Keratinocyte (primary cell): ENCODE measurements at regions not wholly inside any gene's neighbourhood (a gene's known extent, or its start where the extent isn't known, plus 50 kb on each side); places are given as distances from the start of the nearest gene placed in this dataset.

Source experiments
- EZH2 ChIP-seq: IDR thresholded peaks from one replicate; pipeline ENCODE4 v1.6.1; 2012; ENCODE audit warnings: inconsistent platforms, mild to moderate bottlenecking, low read length, moderate library complexity
- TF ChIP-seq, protein P1 (sequence below), 3 experiments: IDR thresholded peaks in 1 of 3; conservative IDR thresholded peaks in 1 of 3; optimal IDR thresholded peaks in 1 of 3; 2 replicates in 2 of 3; 3 replicates in 1 of 3; pipeline versions ENCODE3 to v1.5.1; 2011; ENCODE audit warnings: low read length in 3 of 3, mild to moderate bottlenecking in 3 of 3, moderate library complexity in 2 of 3, control low read depth in 1 of 3, inconsistent platforms in 1 of 3; ENCODE audit not compliant: insufficient read depth in 2 of 3; ENCODE audit errors: extremely low read depth in 1 of 3

DNA sequence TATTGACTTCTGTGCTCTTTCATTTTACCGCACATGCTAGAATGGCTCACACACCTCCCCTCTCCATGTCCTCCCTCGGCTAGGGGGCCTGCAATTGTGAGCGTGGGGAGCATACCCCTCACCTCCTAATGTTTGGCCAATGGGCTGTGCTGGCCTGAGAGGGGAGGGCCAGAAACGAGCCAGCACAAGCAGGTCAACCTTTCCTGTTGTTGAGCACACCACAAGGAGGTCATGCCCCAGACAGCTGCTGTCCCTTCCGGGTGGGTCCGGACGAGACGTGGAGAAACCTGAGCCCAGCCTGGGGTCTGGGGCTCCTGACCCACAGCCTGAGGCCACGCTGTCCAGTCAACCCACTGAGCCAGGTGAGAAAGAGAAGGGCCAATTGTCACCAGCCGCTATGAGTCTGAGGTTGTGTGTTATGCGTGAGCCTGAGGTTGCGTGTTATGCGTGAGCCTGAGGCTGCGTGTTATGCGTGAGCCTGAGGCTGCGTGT is 77.4 kb downstream of the TTLL2 start:
- TF ChIP-seq, protein P1, sequence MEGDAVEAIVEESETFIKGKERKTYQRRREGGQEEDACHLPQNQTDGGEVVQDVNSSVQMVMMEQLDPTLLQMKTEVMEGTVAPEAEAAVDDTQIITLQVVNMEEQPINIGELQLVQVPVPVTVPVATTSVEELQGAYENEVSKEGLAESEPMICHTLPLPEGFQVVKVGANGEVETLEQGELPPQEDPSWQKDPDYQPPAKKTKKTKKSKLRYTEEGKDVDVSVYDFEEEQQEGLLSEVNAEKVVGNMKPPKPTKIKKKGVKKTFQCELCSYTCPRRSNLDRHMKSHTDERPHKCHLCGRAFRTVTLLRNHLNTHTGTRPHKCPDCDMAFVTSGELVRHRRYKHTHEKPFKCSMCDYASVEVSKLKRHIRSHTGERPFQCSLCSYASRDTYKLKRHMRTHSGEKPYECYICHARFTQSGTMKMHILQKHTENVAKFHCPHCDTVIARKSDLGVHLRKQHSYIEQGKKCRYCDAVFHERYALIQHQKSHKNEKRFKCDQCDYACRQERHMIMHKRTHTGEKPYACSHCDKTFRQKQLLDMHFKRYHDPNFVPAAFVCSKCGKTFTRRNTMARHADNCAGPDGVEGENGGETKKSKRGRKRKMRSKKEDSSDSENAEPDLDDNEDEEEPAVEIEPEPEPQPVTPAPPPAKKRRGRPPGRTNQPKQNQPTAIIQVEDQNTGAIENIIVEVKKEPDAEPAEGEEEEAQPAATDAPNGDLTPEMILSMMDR (optimal IDR thresholded peaks at IDR 0.05 in 1 of 3, IDR thresholded peaks at IDR 0.05 in 1 of 3, conservative IDR thresholded peaks at IDR 0.05 in 1 of 3; ENCODE audit: extremely low read depth in 1 of 3, insufficient read depth in 2 of 3, low read length in 3 of 3): no peak
- TF ChIP-seq EZH2: no peak
